GM12873 (cell line): ENCODE measurements at regions not wholly inside any gene's neighbourhood (a gene's known extent, or its start where the extent isn't known, plus 50 kb on each side); places are given as distances from the start of the nearest gene placed in this dataset.

Experiments used
- TF ChIP-seq, protein P1 (sequence below): IDR thresholded peaks from 2 replicates; pipeline ENCODE4 v1.5.1; 2012; ENCODE audit warnings: low read depth, mild to moderate bottlenecking, moderate library complexity, low read length, control low read depth; ENCODE audit not compliant: insufficient read depth; ENCODE audit errors: missing control alignments

DNA sequence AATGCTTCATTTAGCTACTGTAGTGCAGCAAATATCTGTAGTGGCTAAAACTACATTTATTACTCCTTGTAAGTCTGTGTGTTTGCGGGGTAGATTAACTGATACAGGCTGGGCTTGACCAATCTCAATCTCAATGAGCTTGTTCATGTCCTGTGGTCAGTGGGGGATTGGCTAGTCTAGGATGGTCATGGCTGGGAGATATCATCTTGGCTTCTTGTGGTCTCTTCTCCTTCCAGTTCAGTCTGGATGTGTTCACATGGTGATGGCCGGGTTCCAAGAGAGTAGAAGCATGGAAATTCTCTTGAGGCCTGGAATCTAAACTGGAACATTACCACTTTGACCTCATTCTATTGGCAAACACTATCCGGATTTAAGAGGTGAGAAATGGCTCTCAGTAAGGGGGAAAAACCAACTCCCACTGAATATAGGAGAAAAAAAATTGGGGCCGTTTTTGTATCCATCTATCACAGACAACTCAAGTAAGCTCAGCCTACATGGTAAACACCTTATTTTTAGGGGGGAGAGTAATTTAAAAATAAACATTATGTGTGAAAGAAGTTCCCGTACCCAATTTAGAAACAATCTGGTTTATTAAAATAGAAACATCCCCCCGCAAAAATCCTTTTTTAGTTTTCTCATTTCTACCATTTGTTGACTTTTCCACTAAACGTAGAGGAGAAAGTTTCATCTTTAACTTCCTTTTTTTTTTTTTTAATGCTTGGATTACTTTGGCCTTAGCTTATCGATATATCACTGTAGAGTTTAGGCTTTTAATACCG, 284.9 kb upstream of the TBC1D5 start:
- TF ChIP-seq, protein P1, sequence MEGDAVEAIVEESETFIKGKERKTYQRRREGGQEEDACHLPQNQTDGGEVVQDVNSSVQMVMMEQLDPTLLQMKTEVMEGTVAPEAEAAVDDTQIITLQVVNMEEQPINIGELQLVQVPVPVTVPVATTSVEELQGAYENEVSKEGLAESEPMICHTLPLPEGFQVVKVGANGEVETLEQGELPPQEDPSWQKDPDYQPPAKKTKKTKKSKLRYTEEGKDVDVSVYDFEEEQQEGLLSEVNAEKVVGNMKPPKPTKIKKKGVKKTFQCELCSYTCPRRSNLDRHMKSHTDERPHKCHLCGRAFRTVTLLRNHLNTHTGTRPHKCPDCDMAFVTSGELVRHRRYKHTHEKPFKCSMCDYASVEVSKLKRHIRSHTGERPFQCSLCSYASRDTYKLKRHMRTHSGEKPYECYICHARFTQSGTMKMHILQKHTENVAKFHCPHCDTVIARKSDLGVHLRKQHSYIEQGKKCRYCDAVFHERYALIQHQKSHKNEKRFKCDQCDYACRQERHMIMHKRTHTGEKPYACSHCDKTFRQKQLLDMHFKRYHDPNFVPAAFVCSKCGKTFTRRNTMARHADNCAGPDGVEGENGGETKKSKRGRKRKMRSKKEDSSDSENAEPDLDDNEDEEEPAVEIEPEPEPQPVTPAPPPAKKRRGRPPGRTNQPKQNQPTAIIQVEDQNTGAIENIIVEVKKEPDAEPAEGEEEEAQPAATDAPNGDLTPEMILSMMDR = no peak

DNA sequence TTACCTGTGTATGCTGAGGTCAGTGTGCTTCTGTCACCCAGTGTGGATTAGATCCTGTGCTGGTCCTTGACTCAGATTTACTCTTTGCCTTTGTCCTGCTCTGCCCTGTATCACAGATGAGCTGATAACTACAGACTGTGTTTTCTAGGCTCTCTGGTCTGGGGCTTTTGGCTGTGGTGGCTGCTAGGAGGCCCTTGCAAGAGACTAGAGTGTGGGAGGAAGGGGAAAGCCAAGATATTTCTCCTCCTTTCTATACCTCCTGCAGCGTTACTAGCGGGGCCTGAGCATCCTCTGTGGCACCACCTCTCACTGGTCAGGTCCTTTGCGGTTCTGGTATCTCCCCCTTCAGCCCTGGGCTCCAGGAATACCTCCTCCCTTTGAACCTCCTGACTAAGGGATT, 282.3 kb upstream of the TBC1D5 start:
- TF ChIP-seq, protein P1 = no peak

DNA sequence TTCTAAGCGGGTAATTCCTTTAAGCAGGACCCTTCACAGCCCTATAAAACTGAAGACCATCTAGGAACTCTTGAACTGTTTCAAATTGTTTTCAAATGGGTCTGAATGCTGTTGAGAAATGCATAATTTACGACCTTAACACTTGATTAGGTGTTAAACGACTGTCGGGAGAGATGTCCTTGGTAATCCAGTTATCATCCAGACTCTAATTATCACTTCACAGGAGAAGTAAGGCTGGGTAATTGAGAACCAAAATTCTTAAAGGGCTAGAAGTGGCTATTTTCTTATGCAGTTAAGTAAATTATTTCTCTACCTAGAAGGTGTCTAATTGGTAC, 276.7 kb upstream of the TBC1D5 start:
- TF ChIP-seq, protein P1 = no peak

DNA sequence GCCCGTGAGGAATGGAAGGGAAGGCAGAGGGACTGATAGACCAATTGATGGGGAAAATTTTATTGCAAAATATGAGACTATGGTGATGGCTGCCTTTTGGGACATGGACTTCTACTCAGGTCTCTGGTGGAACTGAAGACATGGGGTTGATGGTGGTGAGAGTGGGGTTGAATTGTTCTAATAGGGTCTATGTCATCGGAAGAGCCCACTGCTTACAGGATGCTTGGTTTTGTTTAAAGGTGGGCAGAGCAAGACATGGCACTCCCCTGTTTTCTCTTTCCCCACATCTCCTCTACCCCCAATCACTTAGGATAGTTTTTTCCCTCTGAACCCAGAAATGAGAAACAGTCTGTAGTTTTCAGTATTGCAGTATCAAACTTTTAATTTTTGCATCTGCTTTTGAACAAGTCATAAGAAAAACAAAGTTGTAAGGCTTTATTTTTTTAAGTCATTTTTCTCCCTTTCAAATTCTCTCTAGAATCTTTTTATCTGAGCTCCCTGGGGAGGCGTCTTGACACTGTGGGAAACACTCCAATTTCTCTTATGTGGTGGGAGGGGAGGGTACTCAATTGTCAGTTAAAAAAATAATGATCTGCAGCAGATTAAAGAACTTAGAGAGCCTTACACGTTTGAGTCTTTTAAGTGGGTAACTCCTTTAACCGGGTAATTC, 276.2 kb upstream of the TBC1D5 start:
- TF ChIP-seq, protein P1 = no peak

DNA sequence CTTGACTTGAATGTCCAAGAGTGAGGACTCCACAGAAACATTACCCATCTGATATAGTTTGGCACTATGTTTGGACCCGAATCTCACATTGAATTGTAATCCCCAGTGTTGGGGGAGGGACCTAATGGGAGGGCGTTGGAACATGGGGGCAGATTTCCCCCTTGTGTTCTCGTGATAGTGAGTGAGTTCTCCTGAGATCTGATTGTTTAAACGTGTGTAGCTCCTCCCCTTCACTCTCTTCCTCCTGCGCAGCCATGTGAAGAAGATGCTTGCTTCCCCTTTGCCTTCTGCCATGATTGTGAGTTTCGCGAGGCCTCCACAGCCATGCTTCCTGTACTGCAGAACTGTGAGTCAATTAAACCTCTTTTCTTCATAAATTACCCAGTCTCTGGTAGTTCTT, 273.9 kb upstream of the TBC1D5 start:
- TF ChIP-seq, protein P1 = no peak

DNA sequence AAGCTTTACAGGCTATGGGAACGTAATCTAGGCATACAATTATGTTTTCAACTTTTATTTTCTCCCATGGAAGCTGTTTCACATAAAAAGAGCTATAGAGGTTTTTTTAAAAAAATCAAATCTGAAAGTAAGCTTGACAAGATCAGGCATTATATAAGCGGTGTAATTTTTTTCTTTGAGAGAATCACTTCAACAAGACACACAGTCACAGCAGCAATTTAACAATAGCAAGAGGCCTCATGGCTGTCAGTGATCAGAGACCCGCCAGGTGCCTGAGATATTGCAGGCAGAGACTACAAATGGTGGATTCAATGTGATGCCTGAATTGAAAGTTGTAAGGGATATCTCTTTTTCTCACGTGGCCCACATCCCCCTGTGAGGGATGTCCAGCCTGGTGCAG, 270.5 kb upstream of the TBC1D5 start:
- TF ChIP-seq, protein P1 = no peak

DNA sequence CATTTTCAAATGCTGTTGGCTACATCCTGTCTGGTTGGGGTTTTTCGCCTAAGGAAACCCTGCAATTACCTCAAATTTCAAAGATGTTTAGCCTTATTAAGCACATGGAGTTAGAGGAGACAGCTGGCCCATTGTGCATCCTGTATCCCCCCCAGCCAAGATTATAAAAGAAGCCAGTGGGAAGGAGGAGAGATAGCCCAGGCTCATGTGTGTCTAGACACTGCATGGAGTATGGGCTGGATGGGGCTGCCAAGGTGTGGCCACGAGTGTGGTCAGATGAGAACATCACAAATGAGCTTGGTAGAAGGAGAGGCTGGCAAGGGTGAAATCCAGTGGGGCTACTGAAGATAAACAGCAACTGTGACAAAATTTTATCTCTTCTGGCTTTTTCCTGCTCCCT, 270.0 kb upstream of the TBC1D5 start:
- TF ChIP-seq, protein P1 = no peak
